ENCODE measurements at regions not wholly inside any gene's neighbourhood (a gene's known extent, or its start where the extent isn't known, plus 50 kb on each side); places are given as distances from the start of the nearest gene placed in this dataset.
A peak's percentile ranks its signal among the peaks of the same experiment; 100 is the strongest.

DNA sequence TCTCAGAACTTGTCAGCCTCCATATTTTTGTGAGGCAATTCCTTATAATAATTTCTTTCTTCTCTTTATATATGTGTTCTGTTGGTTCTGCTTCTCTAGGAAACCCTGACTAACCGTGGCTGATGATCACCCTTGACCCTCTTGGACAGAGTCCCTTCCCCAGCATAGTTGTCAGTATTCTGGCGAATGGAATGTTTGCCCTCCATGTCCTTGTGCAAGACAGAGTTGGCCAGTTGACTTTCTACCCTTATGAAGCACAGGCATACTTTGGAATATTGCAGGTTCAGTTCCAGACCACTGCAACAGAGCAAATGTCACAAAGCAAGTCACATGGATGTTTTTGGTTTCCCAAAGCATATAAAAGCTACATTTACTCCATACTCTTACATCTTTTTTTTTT, 297.7 kb upstream of the SHH start:
- H3K9me3 ChIP-seq = no peaks in the 10 kb centered on the region
- 78 to 84% methylated on average over 2 of the region's 2 CpGs for WGBS, 2 donors
- TF ChIP-seq, protein P1, sequence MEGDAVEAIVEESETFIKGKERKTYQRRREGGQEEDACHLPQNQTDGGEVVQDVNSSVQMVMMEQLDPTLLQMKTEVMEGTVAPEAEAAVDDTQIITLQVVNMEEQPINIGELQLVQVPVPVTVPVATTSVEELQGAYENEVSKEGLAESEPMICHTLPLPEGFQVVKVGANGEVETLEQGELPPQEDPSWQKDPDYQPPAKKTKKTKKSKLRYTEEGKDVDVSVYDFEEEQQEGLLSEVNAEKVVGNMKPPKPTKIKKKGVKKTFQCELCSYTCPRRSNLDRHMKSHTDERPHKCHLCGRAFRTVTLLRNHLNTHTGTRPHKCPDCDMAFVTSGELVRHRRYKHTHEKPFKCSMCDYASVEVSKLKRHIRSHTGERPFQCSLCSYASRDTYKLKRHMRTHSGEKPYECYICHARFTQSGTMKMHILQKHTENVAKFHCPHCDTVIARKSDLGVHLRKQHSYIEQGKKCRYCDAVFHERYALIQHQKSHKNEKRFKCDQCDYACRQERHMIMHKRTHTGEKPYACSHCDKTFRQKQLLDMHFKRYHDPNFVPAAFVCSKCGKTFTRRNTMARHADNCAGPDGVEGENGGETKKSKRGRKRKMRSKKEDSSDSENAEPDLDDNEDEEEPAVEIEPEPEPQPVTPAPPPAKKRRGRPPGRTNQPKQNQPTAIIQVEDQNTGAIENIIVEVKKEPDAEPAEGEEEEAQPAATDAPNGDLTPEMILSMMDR (IDR thresholded peaks at IDR 0.05) = no peak
- no peak for TF ChIP-seq POLR2A (IDR thresholded peaks at IDR 0.05)

DNA sequence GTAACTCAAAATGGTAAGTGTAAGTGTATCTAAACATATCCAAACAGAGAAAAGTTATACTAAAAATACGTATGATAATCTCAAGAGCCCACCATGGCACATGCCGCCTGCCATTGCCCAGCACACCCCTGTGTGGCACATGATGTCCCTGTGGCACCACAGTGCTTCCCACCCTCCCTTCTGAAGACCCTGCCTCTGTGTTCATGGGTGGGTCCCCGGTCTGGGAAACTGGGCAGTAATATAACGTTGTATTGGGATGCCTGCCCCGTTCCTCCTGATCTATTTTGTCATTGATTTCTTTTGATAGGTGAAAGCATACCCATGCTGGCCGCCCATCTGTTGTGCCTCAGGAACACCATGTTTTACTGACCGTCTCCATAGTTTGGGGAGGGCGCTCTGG, 296.8 kb upstream of the SHH start:
- no peaks in the 10 kb centered on the region for H3K4me1 ChIP-seq
- H3K4me3 ChIP-seq (replicated peaks in 1 of 3) = no peak overlapping the region
- intact Hi-C loops (cut with DNase I) = no loop called here
- no peaks in the 10 kb centered on the region for H3K9me3 ChIP-seq
- 94 to 99% methylated on average over 8 of the region's 8 CpGs for WGBS, 2 donors
- no peaks in the 10 kb centered on the region for H3K36me3 ChIP-seq
- H3K27ac ChIP-seq = no peak overlapping the region
- TF ChIP-seq, protein P1 (IDR thresholded peaks at IDR 0.05) = no peak
- TF ChIP-seq POLR2A (IDR thresholded peaks at IDR 0.05) = no peak
- no peak for DNase-seq
- H3K27me3 ChIP-seq = no peaks in the 10 kb centered on the region

More for the DNA sequence above, 297.7 kb upstream of the SHH start:
- no peaks in the 10 kb centered on the region for H3K27me3 ChIP-seq
- no peaks in the 10 kb centered on the region for H3K4me1 ChIP-seq
- intact Hi-C loops (cut with DNase I) = no loop called here
- no peak overlapping the region for H3K27ac ChIP-seq
- no peaks in the 10 kb centered on the region for H3K36me3 ChIP-seq
- DNase-seq = no peak
- no peak overlapping the region for H3K4me3 ChIP-seq (replicated peaks in 1 of 3)

DNA sequence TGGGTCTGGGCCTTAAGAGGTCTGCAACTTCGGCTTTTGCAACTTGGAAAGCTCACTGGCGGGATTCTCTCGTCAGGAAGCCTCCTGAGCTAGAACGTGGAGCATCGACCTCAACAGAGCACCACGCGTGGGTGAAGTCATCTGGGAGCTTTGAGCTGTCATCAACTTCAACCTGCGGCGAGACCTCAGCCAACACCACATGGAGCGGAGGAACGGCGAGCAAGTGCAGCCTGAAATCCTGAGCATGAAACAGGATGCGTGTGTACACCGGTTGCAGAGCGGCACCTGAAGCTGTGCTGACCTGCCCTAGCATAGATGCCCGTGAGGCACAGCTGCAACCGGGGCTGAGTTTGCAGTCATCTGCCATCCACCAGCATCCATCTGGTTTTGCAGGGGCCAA, 295.7 kb upstream of the SHH start:
- no peak for DNase-seq

DNA sequence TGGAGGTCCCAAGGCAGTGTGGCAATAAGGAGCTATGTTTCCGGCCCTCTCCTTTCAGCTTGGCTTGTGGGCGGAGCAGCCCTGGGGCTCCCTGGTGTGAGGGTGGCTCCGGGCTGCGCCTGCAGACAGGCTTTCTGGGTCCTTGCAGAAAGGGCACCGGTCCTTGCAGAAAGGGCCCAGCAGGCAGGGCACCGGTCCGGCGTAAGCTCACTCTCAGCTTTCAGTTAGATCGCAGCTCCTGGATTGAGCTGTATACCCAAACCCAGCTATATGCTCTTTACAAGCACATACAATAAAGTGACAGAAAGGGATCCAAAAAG, 293.8 kb upstream of the SHH start:
- TF ChIP-seq, protein P1 (IDR thresholded peaks at IDR 0.05) = no peak
- TF ChIP-seq POLR2A (IDR thresholded peaks at IDR 0.05) = no peak
- H3K4me1 ChIP-seq = no peaks in the 10 kb centered on the region
- H3K36me3 ChIP-seq = no peaks in the 10 kb centered on the region
- 98 to 100% methylated on average over 1 to 4 of the region's 9 CpGs for WGBS, 2 donors
- H3K9me3 ChIP-seq = no peaks in the 10 kb centered on the region
- H3K27ac ChIP-seq = no peak overlapping the region
- no peaks in the 10 kb centered on the region for H3K27me3 ChIP-seq
- intact Hi-C loops (cut with DNase I) = no loop called here
- no peak for DNase-seq
- H3K4me3 ChIP-seq (replicated peaks in 1 of 3) = no peak overlapping the region

More for the DNA sequence above, 295.7 kb upstream of the SHH start:
- Histone ChIP-seq H3K9me3 (no peaks in the 10 kb centered on the region), H3K27me3 (no peaks in the 10 kb centered on the region), H3K27ac (no peak overlapping the region), H3K4me3 (replicated peaks in 1 of 3) (no peak overlapping the region), H3K36me3 (no peaks in the 10 kb centered on the region), H3K4me1 (no peaks in the 10 kb centered on the region)
- intact Hi-C loops (cut with DNase I) = no loop called here
- TF ChIP-seq, protein P1 (IDR thresholded peaks at IDR 0.05) = no peak
- TF ChIP-seq POLR2A (IDR thresholded peaks at IDR 0.05) = no peak
- 90 to 91% methylated on average over 17 of the region's 17 CpGs for WGBS, 2 donors

DNA sequence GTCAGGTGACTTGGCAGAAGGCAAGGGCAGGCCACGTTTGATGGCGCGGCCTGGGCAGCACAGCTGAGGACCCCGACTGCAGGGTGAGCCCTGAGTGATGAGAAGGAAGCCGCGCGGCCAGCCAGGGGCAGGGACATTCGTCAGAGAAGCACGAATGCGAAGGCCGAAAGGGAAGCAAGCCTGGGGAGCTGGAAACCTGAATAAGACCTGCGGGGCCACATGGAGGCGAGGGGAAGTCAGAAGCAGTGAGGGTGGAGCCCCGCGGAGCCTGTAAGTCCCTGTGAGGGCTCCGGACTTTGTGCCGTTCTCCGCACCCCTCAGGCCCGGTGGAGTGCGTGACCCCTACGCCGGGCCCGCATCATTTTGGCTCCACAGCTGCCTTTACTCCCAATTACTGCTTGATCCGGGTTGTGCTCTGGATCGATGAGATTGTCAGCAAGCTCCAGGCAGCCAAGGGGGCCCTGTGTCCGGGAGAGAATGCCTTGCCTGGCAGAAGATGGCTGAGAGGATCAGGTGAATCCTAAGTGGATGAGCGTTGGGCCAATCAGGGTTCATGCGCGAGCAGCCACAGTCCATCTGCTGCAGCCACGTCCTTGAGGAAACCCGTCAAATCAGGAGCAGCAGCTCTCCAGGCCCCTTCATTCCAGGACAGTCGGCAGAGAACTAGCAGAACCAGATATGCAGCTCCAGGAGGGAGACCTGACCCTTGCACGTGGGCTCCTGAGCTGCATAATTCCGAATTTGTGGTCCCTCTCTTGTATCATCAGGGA, 293.3 kb upstream of the SHH start:
- TF ChIP-seq, protein P1 (IDR thresholded peaks at IDR 0.05) = no peak
- TF ChIP-seq POLR2A (IDR thresholded peaks at IDR 0.05) = no peak
- H3K27ac ChIP-seq = no peak overlapping the region
- H3K36me3 ChIP-seq = no peaks in the 10 kb centered on the region
- H3K27me3 ChIP-seq = no peaks in the 10 kb centered on the region
- DNase-seq = peak in 1 of 2 donors; percentile 7
- intact Hi-C loops (cut with DNase I) = no loop called here
- no peaks in the 10 kb centered on the region for H3K4me1 ChIP-seq
- H3K9me3 ChIP-seq = no peaks in the 10 kb centered on the region
- no peak overlapping the region for H3K4me3 ChIP-seq (replicated peaks in 1 of 3)
- 80 to 85% methylated on average over 24 to 33 of the region's 34 CpGs for WGBS, 2 donors

Measured in thyroid gland (tissue), 4 donors.